Astrocyte (in vitro differentiated cells and primary cell): ENCODE measurements at regions not wholly inside any gene's neighbourhood (a gene's known extent, or its start where the extent isn't known, plus 50 kb on each side); places are given as distances from the start of the nearest gene placed in this dataset.

ENCODE experiments used
- DNase-seq: peaks from one replicate; pipeline ENCODE4 v3.0.0-alpha.2; 2010; ENCODE audit warnings: low read depth
- FAIRE-seq: peaks from 2 replicates; lab custom pipeline; 2011; peaks lifted over from hg19 to GRCh38; lab: Jason Lieb, UNC
- H2AFZ ChIP-seq: 2 replicates; pipeline ENCODE4 v1.6.0; 2012; ENCODE audit warnings: low read depth, low read length, inconsistent platforms
- H3K27ac ChIP-seq: 2 replicates; pipeline ENCODE4 v1.5.1; 2011; ENCODE audit warnings: low read depth, low read length, inconsistent platforms
- H3K27me3 ChIP-seq: 2 replicates; pipeline ENCODE4 v1.6.0; 2011; ENCODE audit warnings: low read length, inconsistent platforms; ENCODE audit not compliant: insufficient read depth
- H3K36me3 ChIP-seq: 2 replicates; pipeline ENCODE4 v1.5.1; 2011; ENCODE audit warnings: low read length, inconsistent platforms; ENCODE audit not compliant: insufficient read depth
- H3K4me1 ChIP-seq: 2 replicates; pipeline ENCODE4 v1.5.1; 2011; ENCODE audit warnings: low read length, inconsistent platforms; ENCODE audit not compliant: insufficient read depth
- H3K4me2 ChIP-seq: 2 replicates; pipeline ENCODE4 v1.6.0; 2012; ENCODE audit warnings: low read length, inconsistent platforms
- H3K4me3 ChIP-seq: 2 replicates; pipeline ENCODE4 v1.5.1; 2011; ENCODE audit warnings: low read depth, mild to moderate bottlenecking, low read length, inconsistent platforms; ENCODE audit not compliant: insufficient read depth
- H3K79me2 ChIP-seq: 2 replicates; pipeline ENCODE4 v1.6.0; 2012; ENCODE audit warnings: mild to moderate bottlenecking, low read length, inconsistent platforms; ENCODE audit not compliant: insufficient read depth
- H3K9ac ChIP-seq: 2 replicates; pipeline ENCODE4 v1.6.0; 2012; ENCODE audit warnings: mild to moderate bottlenecking, low read length, inconsistent platforms
- H3K9me3 ChIP-seq: 2 replicates; pipeline ENCODE4 v1.5.1; 2012; ENCODE audit warnings: low read depth, mild to moderate bottlenecking, low read length, inconsistent platforms; ENCODE audit not compliant: insufficient read depth
- H4K20me1 ChIP-seq: 2 replicates; pipeline ENCODE4 v1.6.0; 2012; ENCODE audit warnings: low read length, inconsistent platforms; ENCODE audit not compliant: insufficient read depth
- H3K27ac Mint-ChIP-seq: one replicate; pipeline ENCODE4 v1.8.0; 2021; ENCODE audit warnings: mild to moderate bottlenecking, mixed read lengths; ENCODE audit not compliant: unreplicated experiment
- H3K27me3 Mint-ChIP-seq: one replicate; pipeline ENCODE4 v1.8.0; 2021; ENCODE audit warnings: low read depth, mixed read lengths; ENCODE audit not compliant: unreplicated experiment
- H3K36me3 Mint-ChIP-seq: one replicate; pipeline ENCODE4 v1.8.0; 2021; ENCODE audit warnings: low read depth, mixed read lengths; ENCODE audit not compliant: unreplicated experiment
- H3K4me1 Mint-ChIP-seq: one replicate; pipeline ENCODE4 v1.8.0; 2021; ENCODE audit warnings: low read depth, mixed read lengths; ENCODE audit not compliant: unreplicated experiment
- H3K4me3 Mint-ChIP-seq: one replicate; pipeline ENCODE4 v1.8.0; 2021; ENCODE audit warnings: mild to moderate bottlenecking, moderate library complexity, mixed read lengths; ENCODE audit not compliant: unreplicated experiment
- H3K9me3 Mint-ChIP-seq: one replicate; pipeline ENCODE4 v1.8.0; 2021; ENCODE audit warnings: mild to moderate bottlenecking, mixed read lengths; ENCODE audit not compliant: unreplicated experiment
- CTCF ChIP-seq: IDR thresholded peaks from 2 replicates; pipeline ENCODE4 v1.5.1; 2011; ENCODE audit warnings: low read depth, mild to moderate bottlenecking, inconsistent platforms, low read length, moderate library complexity; ENCODE audit not compliant: insufficient read depth
- EZH2 ChIP-seq: IDR thresholded peaks from 2 replicates; pipeline ENCODE4 v1.6.1; 2012; ENCODE audit warnings: mild to moderate bottlenecking, low read length, inconsistent platforms; ENCODE audit not compliant: insufficient read depth

- no peaks in the 10 kb centered on the region for H3K4me1 ChIP-seq
- FAIRE-seq, result no peak
- no peak for TF ChIP-seq EZH2
- TF ChIP-seq CTCF, result no peak
- no peaks in the 10 kb centered on the region for H3K36me3 Mint-ChIP-seq
- H3K36me3 ChIP-seq, result no peaks in the 10 kb centered on the region
- no peak overlapping the region for H3K4me3 Mint-ChIP-seq
- H3K27me3 Mint-ChIP-seq, result no peaks in the 10 kb centered on the region
- no peaks in the 10 kb centered on the region for H3K9me3 Mint-ChIP-seq
- H3K27ac ChIP-seq, result no peak overlapping the region
- no peaks in the 10 kb centered on the region for H3K9me3 ChIP-seq
- peaks cover 18% of the 10 kb centered on the region for H3K4me1 Mint-ChIP-seq
- H3K4me3 ChIP-seq, result no peak overlapping the region
- H3K27ac Mint-ChIP-seq, result no peak overlapping the region
- H2AFZ ChIP-seq, result no peak overlapping the region
- no peak for DNase-seq
- H3K9ac ChIP-seq, result no peak overlapping the region
- no peak overlapping the region for H3K4me2 ChIP-seq
- H3K27me3 ChIP-seq, result no peaks in the 10 kb centered on the region
- H4K20me1 ChIP-seq, result no peaks in the 10 kb centered on the region
- no peaks in the 10 kb centered on the region for H3K79me2 ChIP-seq
Measured at GRCh38 chr2:63678551-63678950, 89.8 kb downstream of the MDH1 start.

GRCh38 chr2:63679252-63679855 is 90.6 kb downstream of the MDH1 start:
- H3K27ac Mint-ChIP-seq, result no peak overlapping the region
- H3K4me3 Mint-ChIP-seq, result no peak overlapping the region
- no peaks in the 10 kb centered on the region for H3K36me3 Mint-ChIP-seq
- no peaks in the 10 kb centered on the region for H3K9me3 ChIP-seq
- H3K27me3 Mint-ChIP-seq, result no peaks in the 10 kb centered on the region
- H3K36me3 ChIP-seq, result no peaks in the 10 kb centered on the region
- H2AFZ ChIP-seq, result no peak overlapping the region
- H3K4me2 ChIP-seq, result no peak overlapping the region
- TF ChIP-seq CTCF (no peak), EZH2 (no peak)
- DNase-seq, result no peak
- H3K9ac ChIP-seq, result no peak overlapping the region
- H3K27ac ChIP-seq, result no peak overlapping the region
- no peaks in the 10 kb centered on the region for H3K27me3 ChIP-seq
- H3K9me3 Mint-ChIP-seq, result no peaks in the 10 kb centered on the region
- no peaks in the 10 kb centered on the region for H4K20me1 ChIP-seq
- H3K4me1 ChIP-seq, result no peaks in the 10 kb centered on the region
- H3K4me3 ChIP-seq, result no peak overlapping the region
- H3K79me2 ChIP-seq, result no peaks in the 10 kb centered on the region
- peak; percentile 73 for FAIRE-seq
- H3K4me1 Mint-ChIP-seq, result peaks cover 18% of the 10 kb centered on the region

GRCh38 chr2:63680455-63680854 is 91.7 kb downstream of the MDH1 start:
- H3K27me3 Mint-ChIP-seq, result no peaks in the 10 kb centered on the region
- H3K27me3 ChIP-seq, result no peaks in the 10 kb centered on the region
- H3K27ac ChIP-seq, result no peak overlapping the region
- DNase-seq (no peak), FAIRE-seq (no peak)
- TF ChIP-seq CTCF (no peak), EZH2 (no peak)
- no peak overlapping the region for H3K4me3 ChIP-seq
- no peaks in the 10 kb centered on the region for H3K9me3 ChIP-seq
- H3K27ac Mint-ChIP-seq, result no peak overlapping the region
- no peaks in the 10 kb centered on the region for H3K9me3 Mint-ChIP-seq
- H3K4me1 ChIP-seq, result no peaks in the 10 kb centered on the region
- H3K4me2 ChIP-seq, result no peak overlapping the region
- H3K4me1 Mint-ChIP-seq, result peaks cover 18% of the 10 kb centered on the region
- H3K79me2 ChIP-seq, result no peaks in the 10 kb centered on the region
- H4K20me1 ChIP-seq, result no peaks in the 10 kb centered on the region
- peaks cover 2% of the 10 kb centered on the region for H3K36me3 Mint-ChIP-seq
- H3K36me3 ChIP-seq, result no peaks in the 10 kb centered on the region
- H3K9ac ChIP-seq, result no peak overlapping the region
- no peak overlapping the region for H3K4me3 Mint-ChIP-seq
- no peak overlapping the region for H2AFZ ChIP-seq
